ENCODE measurements at regions not wholly inside any gene's neighbourhood (a gene's known extent, or its start where the extent isn't known, plus 50 kb on each side); places are given as distances from the start of the nearest gene placed in this dataset.

GRCh38 chr1:106615473-106615872 is 441.0 kb upstream of the PRMT6 start:
- Histone ChIP-seq H3K4me3 (replicated peaks in 1 of 3; ENCODE audit: insufficient read depth in 1 of 3, low read depth in 2 of 3, low read length in 3 of 3) (no peak overlapping the region), H2AFZ (ENCODE audit: low read length) (no peak overlapping the region), H3K27ac (ENCODE audit: extremely low read length, insufficient read depth, low read length) (no peak overlapping the region), H3K4me2 (ENCODE audit: low read depth, low read length) (no peak overlapping the region), H4K20me1 (ENCODE audit: insufficient read depth, low read length) (no peaks in the 10 kb centered on the region), H3K9ac (ENCODE audit: insufficient read depth, low read depth, low read length) (no peak overlapping the region), H3K79me2 (ENCODE audit: insufficient read depth, low read length) (no peaks in the 10 kb centered on the region), H3K4me1 (ENCODE audit: insufficient read depth, low read length) (no peaks in the 10 kb centered on the region), H3K36me3 (replicated peaks in 1 of 2; ENCODE audit: control insufficient read depth in 1 of 2, insufficient read depth in 2 of 2, low read length in 2 of 2) (no peaks in the 10 kb centered on the region), H3K9me3 (ENCODE audit: low read length) (peaks cover 67% of the 10 kb centered on the region), H3K27me3 (ENCODE audit: control insufficient read depth in 1 of 2, insufficient read depth in 2 of 2, low read length in 2 of 2) (no peaks in the 10 kb centered on the region)
- in situ Hi-C loops (cut with HindIII; ENCODE audit: extremely low pct_ligation_motif_present, low pct_unique_long_range_greater_than_20kb) (no loop called here), intact Hi-C loops (cut with micrococcal nuclease; ENCODE audit: unreplicated experiment) (no loop called here)
- ATAC-seq, result no peak
- no TSS peak for BruUV-seq (replicated peaks)
- ChIA-PET CTCF (ENCODE audit: low intra/inter-chr PET ratio, low total read pairs) (no interaction called here), POLR2A (no interaction called here)
- no peak for FAIRE-seq
- TF ChIP-seq ZNF18 (CRISPR knock-in tag; IDR thresholded peaks at IDR 0.05; ENCODE audit: insufficient replicate concordance) (no peak), POLR2AphosphoS2 (IDR thresholded peaks at IDR 0.05; ENCODE audit: low read depth, low read length) (no peak), XRCC5 (optimal IDR thresholded peaks at IDR 0.05; ENCODE audit: low read length) (no peak), ZMAT5 (CRISPR knock-in tag; IDR thresholded peaks at IDR 0.05; ENCODE audit: borderline replicate concordance, low read depth) (no peak), CHD4 (IDR thresholded peaks at IDR 0.05; ENCODE audit: borderline replicate concordance, low read length) (no peak), MAFG (CRISPR knock-in tag; IDR thresholded peaks at IDR 0.05) (no peak), CBFB (CRISPR knock-in tag; IDR thresholded peaks at IDR 0.05) (no peak), ZNF513 (CRISPR knock-in tag; conservative IDR thresholded peaks at IDR 0.05) (no peak), ZNF883 (CRISPR knock-in tag; IDR thresholded peaks at IDR 0.05; ENCODE audit: not compliant biosample characterization) (no peak), ZBTB8A (CRISPR knock-in tag; IDR thresholded peaks at IDR 0.05; ENCODE audit: borderline replicate concordance, low read depth) (no peak), RFXANK (CRISPR knock-in tag; IDR thresholded peaks at IDR 0.05) (no peak), BHLHE40 (IDR thresholded peaks at IDR 0.05; ENCODE audit: low read length) (no peak), ZNF746 (CRISPR knock-in tag; IDR thresholded peaks at IDR 0.05) (no peak), ZNF691 (CRISPR knock-in tag; IDR thresholded peaks at IDR 0.05; ENCODE audit: borderline replicate concordance, low read depth) (no peak), JUNB (CRISPR knock-in tag; IDR thresholded peaks at IDR 0.05; ENCODE audit: borderline replicate concordance) (no peak)
- no peak for DNase-seq (ENCODE audit: low spot score)
- 50% methylated on average over 2 of the region's 2 CpGs for WGBS (ENCODE audit: low lambda C conversion rate)
